ENCODE measurements at regions not wholly inside any gene's neighbourhood (a gene's known extent, or its start where the extent isn't known, plus 50 kb on each side); places are given as distances from the start of the nearest gene placed in this dataset.
A peak's percentile ranks its signal among the peaks of the same experiment; 100 is the strongest.

DNA sequence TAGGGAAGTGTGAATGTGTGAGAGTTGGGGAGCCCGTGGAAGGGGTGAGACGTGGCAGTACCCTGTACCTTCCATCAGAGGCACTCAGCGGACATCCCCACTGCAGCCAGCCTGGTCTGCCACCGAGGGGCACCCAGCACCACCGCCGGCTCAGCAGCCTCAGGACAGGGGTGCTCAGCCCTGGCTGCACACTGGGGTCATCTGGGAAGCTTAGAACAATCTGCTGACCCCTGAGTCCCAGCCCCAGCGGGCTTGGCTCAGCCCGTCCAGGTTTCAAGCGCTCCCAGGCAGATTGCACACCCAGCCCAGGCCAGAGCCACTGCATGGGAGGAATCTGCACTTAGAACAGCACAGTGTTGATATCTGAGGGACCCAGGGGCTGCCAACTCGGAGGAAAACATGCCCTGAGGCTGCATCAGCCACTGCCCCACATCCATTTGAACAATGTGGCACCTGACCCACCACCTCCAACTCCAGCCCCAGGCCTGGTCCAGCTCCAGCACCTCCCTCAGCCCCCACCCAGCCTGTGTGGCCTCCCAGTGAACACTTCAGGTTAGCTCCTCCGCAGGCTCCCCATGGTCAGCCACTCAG lies 147.1 kb upstream of the OTOS start:
- DNase-seq, result peak; percentile 39

- peak; percentile 37 for DNase-seq
Measured at GRCh38 chr2:240288087-240288521, 147.4 kb upstream of the GPC1 start.

DNA sequence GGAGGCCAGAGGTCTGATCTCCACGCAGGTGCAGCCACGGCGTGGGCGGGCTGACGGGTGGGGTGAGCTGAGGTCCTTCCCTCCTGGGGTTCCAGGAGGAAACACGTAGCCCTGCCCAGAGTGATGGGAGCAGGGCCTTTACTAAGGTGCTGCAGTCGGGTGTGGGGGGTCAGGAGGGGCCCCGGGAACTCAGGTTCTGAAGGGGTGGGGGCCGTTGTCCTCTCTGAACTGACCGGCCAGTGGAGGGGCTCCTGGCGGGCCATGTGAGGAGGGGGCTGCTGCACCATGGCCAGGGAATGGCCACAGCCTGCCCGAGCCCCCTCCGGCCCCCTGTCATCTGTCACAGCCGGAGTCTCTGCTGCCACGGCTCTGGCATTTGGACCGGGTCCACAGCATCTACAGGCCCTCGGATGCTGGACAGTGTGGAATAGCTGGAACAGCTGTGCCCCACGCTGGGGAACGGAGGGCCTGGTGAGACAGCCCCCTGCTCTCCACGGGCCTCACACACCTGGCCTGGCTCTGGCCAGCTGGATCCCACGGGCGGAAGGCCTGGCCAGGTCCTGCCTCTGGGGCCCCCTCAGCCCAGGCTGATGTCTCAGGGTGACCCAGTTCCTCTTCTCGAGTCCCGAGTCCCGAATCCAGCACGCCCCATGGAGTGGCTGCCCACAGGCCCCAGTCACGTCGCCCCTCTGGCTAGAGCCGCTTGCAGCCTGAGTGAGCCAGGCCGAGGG lies 145.6 kb upstream of the GPC1 start:
- peak; percentile 39 for DNase-seq

- peak; percentile 45 for DNase-seq
Measured at GRCh38 chr2:240290432-240291336, 144.8 kb upstream of the GPC1 start.

DNA sequence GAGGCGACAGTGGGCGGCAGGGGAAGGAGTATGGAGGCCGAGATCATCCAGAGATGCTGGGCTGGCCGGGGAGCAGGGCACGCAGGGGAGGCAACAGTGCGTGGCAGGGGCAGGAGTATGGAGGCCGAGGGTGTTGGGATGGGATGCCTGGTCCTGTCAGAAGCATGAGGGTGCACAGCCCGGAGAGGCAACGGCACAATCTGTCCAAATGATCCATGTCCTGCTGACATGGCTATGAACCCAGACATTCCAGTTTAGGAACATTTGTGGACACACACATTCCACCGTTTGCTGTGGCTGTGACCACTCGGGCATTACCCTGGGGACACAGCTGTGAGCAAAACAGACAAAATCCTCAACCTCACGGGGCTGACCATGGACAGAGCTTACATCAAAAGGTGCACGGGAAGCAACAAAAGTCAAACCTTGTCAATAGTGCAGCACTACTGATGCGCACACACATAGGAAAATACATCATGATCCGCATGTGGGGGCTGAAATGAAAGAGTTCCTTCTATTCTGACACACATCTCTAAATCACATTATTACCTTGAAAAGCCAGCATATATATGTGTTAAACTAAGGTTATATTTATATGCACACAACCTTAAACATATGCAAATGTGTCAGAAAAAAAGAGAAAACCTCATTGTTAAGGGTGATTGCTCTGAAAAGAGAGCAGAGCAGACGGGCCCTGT lies 144.0 kb upstream of the GPC1 start:
- DNase-seq, result peak; percentile 41

DNA sequence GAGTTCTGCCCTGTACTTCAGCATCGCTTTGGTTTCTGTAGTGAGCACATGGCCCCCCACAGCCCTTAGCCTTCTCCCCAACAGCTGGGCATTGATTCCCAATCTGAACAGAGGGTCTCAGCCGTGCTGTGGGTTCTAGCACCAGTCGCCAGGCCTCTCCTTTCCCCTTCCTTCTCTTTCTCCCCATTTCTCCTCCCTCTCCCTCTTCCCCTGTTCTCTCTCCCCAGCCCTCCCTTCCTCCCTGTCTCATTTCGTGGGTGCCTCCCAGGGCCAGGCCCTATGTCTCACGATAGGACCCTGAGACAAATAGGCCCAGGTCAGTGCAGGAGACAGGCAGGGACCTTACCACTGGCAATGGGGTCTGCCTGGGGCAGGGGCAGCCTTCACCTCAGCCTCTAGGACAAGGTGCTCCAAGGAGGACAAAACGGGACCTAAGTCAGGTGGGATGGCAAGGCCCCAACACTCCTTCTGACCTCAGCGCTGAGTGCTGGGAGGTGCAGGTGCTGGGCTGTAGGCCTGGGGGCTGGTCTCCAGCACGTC lies 143.4 kb upstream of the GPC1 start:
- DNase-seq, result peak; percentile 46

- peak; percentile 58 for DNase-seq
Measured at GRCh38 chr2:240292619-240293525, 142.6 kb upstream of the GPC1 start.

DNA sequence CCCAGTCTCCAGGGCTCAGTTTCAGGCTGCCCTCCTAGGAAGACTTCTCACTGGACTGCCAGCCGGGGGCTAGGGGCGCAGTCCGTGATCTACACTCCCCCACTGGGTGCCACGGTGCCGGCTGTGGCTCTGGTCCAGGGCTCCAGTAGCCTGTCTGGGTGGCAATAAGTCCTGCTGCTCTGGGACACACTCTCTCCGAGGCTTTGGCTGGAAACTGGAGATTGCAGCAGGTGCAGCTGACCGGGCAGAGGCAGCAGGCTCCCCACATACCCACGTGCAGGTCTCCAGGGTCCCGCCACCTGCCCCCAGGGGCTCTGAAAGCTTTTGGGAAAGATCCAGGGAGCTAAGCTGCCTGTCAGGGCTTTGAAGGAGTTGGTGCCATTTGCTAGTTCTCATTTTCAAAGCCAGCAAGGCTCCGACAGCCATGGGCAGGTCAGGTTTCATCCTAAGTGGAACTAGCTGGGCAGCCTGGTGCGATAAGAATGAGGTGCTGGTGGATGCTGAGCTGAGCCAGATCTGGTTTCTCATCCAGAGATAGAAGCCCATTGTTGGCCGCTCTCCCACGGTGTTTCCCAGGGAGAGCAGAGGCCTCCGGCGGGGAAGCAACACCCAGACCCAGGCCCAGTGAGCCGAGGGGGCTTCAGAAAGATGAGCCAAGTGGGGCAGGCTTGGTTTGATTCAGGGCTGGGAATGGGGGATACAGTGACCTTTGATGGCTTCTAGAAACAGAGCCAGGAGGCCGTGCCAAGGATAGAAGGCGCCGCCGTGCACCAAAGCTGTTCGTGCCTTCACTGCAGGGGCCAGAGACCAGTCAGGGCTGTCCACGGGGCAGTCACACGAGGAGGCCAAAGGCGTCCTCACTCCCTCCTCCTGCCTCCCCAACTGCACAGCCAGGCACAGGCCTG lies 141.7 kb upstream of the GPC1 start:
- DNase-seq, result peak; percentile 50

GRCh38 chr2:240294514-240294913 lies 140.9 kb upstream of the GPC1 start:
- no peak for DNase-seq

DNA sequence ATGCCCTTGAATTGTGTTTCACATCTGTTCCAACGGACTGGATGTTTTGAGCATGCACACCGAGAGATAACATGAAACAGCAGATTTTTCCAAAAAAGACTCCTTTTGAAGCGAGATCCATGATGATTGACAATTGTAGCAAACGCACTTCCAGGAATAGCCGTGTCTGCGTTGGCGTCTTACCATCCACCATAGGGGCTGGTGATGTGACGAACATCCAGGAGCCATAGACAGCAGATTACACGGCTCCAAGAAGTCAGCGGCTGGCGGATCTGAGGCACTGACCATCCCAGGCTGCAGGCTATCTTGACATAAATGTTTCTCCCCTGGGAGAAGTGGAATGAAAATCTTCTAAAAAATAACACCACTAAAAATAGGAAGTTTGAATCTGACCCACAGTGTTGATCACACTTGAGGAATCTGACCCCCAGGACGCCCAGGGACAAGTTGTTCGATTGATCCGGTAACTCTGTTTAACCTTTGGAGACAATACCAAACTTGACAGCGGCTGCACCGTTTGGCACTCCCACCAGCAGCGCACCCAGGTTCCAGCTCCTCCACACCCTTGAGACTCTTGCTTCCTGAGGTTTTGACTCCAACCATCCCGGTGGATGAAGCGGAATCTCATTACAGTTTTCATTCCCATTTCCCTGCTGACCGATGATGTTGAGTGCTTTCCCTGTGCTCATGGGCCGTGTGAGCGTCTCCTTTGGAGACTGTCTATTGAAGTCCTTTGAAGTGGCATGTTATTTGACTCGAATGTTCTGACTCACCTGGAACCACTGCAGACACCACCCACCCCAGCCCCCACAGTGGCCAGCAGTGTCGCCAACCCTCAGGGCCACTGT lies 140.0 kb upstream of the GPC1 start:
- peak; percentile 25 for DNase-seq

DNA sequence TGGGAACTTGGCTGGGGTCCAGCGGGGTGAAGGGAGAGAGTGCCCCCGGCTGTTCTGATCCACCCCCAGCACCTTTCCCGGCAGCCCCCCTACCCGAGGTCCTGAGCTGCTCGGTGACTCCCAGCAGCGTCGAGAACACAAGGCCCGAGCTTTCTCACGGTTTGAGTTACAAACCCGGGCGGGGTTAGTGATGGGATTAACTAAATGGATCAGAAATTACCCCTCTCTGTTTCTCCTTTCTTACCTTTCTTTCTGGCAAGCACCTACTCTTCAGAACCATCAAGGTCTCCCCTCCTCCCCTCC lies 139.4 kb upstream of the GPC1 start:
- no peak for DNase-seq

- DNase-seq, result peak; percentile 47
Measured at GRCh38 chr2:240296476-240297255, 138.8 kb upstream of the GPC1 start.

DNA sequence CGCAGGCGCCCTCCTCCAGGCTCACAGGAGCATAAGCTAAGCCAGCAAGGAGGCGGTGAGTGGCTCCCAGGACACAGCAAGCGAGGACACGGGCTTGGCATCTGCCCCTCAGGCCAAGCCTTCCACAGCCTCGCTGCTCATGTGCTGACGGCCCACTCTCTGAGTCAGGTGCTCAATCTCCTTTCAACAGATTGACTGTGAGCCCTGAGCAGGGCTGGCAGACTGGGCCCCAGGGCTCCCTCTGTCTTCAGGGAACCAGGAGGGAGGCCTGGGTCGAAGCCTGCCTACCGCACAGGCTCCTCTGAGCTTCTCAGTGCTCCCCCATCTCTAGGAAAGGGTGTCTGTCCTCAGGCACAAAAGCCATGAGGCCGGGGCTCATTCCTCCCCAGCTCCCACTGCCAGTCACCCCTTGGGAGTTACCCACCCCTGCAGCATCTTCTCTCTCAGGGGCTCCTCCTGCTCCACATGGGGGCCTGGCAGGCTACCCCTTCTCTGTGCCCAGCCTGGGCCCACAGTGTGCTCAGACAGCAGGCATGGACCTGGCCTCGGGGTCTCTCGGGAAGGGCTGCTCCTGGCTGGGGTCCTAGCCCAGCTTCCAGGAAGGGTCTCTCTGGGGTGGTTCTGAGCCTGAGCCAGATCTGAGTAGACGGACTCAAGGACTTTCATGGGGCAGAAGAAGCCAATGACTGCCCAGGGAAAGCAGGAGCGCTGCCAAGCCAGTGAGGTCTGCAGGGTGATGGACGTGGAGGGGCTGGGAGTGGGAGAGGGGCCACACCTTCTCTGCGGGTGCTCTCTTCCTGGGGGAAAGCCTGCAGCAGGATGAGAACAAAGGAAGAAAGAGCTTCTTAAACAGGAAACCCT lies 138.0 kb upstream of the GPC1 start:
- DNase-seq, result peak; percentile 44

DNA sequence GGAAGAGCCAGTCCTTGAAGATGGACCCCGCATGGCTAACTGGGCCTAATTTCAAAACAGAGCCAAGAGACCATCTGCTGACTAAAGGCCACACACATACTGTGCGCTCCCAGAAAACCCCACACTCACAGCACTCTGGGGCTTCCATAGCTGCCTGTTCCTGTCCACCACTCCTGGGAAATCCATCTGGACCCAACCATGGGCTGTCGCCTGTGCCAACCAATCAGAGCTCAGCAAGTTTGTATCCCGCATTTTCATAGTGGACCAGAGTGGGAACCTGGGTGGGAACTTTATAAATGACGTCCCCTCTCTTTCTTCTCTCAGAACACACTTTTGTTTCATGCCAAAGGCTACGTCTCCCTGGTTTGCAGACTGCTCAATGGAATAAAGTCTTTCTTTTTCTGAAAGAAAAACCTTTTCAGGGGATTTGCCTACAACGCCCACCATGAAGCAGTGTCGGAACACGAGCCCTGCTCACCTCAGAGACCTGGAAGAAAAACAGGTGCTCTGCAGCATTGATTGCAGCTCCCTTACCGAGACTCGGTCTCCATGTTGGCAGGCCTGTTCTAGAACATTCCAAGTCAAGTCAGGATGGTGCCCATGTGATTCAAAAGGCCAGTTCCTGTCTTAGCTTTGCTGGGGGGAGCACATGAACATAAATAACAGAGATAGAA lies 137.2 kb upstream of the GPC1 start:
- DNase-seq, result no peak

DNA sequence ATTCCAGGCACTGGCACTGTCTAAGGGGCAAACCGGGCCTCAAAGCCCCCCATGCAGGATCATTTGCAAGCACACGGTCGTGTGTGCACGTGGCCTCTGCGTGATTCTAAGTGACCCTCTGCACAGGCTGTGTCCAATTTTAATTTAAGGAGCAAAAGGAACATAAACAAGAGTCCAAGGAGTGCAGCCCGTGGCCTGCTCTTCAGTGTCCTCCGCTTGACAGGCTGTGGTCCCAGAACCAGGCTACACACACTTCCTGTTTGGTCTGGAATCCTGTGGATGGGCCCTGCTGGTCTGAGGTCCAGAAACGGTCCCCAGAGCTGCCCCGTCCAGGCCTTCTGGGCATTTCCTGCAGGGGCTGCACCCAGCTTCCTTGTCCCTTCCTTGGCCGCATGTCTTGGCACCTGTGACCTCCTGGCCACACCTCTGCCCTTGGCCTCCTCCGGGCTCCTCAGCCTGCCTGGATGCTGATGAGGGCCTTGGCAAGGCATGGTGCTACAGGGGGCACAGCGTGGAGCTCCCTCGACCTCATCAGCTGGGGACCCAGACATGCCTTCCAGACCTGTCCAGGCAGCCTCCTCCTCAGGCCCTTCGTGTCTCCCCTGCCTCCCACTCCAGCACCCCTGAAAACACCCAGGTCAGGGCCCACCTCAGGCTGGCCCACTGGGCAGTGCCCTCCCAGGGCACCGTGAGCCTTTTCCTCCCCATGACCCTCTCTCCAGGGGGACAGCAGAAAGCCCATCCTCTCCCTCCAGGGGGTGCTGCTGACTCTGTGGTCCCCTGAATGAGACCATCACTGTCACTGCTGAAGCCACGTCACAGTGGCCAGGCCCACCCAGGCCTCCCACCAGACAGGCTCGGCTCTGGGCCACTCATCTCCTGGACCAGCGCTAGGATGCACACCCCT lies 136.4 kb upstream of the GPC1 start:
- peak; percentile 41 for DNase-seq

DNA sequence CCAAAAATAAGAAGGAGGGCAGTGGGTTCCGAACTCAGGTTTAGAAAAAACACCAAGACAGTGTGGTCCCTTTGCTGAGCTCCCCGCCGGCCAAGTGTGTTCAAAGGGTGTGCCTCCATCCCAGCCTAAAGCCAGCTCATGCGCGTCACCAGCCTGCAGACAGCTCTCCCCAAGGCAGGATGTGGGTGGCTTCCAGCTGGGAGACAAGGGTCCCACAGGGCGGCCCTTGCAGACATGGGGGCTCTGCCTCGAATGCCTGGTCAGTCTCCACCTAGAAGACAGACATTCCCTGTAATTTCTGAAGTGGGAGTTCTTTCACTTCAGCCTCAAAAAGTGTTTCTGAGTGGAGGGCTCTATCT lies 135.8 kb upstream of the GPC1 start:
- peak; percentile 55 for DNase-seq
